ENCODE measurements at regions not wholly inside any gene's neighbourhood (a gene's known extent, or its start where the extent isn't known, plus 50 kb on each side); places are given as distances from the start of the nearest gene placed in this dataset.

DNA sequence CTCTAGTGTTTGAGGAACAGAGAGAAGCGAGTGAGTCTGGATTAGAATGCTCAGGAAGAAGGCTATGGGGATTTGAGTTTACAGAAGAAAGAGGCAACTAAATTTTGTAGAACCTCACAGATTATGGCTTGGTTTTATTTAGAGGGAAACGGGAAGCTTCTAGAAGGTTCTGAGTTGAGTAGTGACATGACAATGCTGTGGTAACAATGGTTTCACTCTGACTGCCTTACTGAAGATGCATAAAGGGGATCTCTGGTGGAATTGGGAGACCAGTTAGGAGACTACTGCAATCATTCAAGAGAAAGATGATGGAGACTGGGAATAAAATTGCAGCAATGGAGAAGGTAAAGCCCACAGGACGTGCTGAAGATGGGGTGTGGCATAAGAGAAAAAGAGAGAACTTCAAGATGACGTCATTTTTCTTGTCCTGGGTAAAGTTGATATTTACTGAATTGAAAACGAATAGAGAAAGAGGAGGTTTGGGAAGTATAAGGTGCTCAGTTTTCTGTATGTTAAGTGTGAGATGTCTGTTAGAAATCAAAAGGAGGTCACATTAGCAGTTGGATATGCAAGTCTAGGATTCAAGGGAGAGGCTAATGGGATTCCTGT, 710.1 kb upstream of the NRSN1 start:
- DNase-seq, result no peak

DNA sequence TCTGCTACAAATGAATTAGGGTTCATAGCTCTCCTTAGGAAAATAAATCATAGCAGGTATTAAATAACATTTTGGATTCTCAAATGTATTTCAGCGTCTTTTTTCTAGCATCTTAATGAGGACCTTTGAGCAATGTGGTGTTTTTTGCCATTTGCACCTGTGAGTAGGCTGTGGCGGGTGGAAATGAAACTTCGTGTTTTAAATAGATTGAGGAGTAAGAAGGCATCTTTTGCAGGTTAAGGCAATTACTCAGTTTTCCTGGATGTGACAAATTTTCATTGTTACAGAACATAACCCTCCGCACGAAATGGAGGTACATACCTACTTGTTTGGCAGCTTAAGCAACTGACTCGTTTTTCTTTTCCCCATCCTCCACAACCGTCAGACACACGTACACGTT, 708.9 kb upstream of the NRSN1 start:
- no peak for DNase-seq

DNA sequence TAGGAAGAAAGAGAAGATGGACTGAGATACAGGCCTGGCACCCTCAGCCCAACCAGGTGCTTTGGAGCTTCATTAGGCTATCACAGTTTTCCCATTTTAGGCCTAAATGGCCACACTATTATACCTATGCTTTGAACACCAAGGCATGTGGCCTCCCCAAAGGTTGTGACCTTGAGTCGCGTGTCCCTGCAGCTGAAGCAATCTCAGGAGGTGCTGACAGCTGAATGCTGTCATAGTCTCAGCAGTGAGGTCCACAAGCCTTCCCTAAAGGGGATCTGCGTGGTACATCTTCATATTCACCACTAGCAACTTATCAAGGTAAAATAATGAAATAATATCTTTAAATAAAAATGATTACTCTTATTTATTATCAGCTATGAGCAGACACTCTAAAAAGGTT, 707.9 kb upstream of the NRSN1 start:
- DNase-seq, result no peak

- no peak for DNase-seq
Measured at GRCh38 chr6:23419046-23419445, 707.0 kb upstream of the NRSN1 start.

DNA sequence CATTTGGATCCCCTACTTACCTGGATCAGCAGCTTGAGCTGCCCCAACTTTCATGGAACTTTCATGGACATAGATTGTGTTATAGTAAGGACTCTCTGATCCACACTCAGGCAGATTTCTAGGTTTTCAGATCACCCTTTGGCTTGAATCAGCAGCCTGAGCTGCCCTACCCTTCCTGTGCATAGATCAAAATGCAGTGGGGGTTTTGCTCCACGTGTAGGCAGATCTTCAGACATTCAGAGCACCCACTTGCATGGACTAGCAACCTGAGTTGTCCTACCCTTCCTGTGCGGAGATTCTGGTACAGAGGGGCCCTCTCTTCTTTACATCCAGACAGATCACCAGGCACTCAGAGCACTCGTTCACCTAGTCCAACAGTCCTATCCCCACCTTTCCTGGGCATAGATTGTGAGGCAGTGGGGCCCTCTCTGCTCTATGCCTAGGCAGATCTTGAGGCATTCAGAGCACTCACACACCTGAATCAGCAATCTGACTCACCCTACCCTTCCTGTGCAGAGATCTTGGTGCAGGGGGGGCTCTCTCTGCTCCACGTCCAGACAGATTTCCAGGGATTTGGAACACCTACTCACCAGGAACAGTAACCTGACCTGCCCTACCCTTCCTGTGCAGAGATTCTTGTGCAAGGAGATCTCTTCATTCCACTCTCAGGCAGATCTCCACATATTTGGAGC, 705.2 kb upstream of the NRSN1 start:
- no peak for DNase-seq

DNA sequence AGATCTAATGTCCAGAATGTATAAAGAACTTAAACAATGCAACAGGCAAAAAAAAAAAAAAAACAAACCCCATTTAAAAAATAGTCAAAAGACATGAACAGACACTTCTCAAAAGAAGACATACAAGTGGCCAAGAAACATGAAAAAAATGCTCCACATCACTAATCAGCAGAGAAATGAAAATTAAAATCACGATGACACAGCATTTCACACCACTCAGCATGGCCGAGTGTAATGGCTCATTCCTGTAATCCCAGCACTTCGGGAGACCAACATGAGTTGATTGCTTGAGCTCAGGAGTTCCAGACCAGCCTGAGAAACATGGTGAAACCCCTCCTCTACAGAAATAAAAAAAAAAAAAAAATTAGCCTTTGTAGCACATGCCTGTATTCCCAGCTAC, 701.4 kb upstream of the NRSN1 start:
- no peak for DNase-seq

- peak in 2 of 3 donors; percentile 24 to 36 for DNase-seq
Measured at GRCh38 chr6:23435126-23435525, 690.9 kb upstream of the NRSN1 start.

DNA sequence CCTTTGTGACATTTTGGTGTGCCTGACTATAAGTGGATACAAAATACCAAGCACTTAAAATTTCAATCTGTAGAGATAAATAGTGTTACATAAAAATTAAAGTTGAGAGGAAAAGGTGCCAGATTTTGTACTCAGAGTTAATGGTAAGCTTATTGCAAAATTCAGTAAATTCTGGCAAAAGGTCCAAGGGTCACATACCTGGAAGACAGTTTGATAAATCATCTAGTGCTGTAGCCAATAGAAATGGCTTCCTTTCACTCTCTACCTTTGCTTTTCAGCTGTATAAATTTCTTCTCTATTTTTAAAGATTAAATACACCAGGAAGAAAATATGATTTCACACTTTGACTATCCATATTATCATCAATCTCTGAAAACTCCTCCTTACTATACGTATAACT, 690.2 kb upstream of the NRSN1 start:
- no peak for DNase-seq

- DNase-seq, result no peak
Measured at GRCh38 chr6:23441808-23442461, 684.1 kb upstream of the NRSN1 start.

DNA sequence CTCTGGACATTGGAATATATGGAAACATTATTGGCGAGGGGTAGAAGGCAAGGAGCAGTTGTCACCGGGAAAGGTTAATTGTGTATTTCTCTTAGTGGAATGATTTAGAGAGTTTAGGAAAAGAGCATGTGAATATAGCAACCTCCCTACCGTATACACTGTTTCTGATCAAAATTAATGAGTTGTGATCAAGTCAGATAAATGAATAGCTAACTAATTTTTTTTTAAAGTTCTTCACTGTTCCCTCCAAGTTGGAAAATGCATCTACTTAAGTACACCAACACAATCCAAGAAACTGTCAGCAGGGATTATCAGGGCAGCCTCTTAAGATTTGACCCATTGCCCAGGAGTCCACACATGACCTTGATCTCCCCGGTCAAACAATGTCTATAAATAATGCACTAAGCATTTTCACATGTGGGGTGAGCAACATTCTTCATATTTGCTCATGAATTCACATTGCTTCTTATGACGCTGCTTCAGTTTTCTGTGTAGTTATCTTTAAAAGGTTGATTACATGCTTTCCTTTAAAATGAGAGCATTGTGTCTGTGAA, 680.8 kb upstream of the NRSN1 start:
- DNase-seq, result peak; percentile 45 to 80 (median 58)

- peak; percentile 67 to 87 (median 76) for DNase-seq
Measured at GRCh38 chr6:23446469-23446967, 679.5 kb upstream of the NRSN1 start.

DNA sequence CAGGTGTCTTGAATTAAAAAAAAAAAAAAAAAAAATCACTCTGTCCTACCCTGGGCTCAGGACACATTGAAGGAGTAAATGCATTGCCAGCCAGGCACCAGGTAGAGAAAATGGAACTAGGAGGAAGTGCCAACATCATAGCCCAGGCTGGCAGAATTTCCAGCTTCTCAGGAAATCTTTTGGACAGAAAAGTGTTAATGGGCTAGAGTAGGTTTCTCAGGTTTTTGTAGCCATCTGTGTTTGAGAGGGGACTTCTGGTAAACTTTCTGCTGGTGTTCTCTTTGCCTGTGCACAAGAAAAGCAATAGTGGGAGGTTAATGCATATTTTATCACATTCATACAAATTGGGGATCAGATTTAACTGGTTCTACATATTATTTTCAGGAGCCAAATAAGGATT, 678.3 kb upstream of the NRSN1 start:
- DNase-seq, result no peak

DNA sequence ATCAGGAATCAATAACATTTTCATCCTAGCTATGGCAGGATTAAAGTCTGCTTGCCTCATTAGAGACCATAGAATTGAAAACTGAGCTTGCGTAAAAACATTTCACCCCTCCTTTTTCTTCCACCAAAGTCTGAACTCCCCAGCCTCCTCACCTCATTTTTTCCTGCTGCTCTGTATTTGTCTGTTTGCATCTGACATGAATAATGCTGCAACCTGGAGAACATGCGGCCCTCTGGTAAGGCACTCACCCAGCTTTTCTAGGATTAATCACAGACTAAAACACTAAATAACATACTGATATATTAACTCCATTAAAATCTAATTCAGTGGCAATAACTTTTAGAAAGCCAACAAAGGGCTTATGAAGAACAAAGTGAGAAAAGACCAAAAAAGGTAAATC, 677.7 kb upstream of the NRSN1 start:
- DNase-seq, result no peak

DNA sequence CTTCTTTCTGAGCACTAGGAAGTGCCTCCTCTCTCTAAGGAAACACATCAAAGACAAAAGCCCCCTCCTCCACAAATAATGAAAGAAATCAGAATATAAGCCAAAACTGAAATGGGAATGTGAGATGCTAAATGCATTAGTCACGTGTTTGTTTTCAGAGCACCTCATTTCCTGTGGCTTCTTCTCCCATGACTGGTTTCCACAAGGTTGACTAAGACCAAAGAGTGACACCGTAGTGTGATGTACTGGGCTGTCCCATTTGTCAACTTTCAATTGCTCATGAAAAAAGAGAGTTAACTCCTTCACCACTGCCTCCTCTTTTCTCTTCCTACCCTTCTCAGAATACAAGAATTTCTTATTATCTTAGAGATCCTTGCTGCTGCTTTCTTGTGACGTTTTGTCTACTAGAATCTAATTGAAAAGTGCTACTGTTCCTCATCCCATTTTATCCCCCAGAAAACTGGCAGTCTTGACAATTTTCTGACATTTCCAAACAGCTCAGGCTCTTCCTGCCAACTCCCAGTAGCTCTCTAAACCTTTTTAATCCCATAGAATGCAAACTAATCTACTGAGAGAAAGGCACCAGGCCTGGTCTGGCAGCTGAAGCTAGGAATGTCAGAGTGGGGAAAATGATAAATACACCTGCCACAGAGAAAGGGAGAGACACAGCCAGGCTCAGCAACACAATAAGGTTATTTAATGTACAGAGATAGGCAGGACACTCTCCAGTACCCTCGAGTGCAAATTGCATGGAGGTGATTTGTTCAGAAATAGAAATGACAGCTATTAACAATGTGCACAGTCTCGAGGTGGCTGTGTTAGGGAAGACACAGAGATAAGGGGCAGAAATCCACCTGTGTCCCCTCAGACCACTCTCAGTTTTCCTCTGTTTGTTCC, 671.7 kb upstream of the NRSN1 start:
- DNase-seq, result peak in 1 of 3 donors; percentile 19

- no peak for DNase-seq
Measured at GRCh38 chr6:23455754-23456153, 670.3 kb upstream of the NRSN1 start.

DNA sequence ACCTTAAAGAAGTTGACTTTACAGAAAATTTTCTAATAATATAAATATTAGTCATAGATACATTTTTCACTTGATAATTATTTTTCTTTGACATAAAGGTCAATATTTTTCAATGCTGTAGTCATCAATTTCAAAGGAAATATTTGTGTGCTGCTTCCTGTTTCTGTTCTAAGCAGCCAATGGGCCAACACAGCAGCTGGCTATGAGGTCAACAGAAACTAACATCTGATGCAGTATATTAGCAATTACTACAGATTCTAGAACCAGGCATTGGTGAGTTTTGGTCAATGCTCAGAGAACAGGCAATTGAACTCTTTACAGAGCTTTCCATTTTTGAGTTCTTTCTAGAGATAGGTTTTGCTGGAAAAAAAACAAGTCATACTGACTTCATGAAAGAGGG, 669.6 kb upstream of the NRSN1 start:
- DNase-seq, result no peak

- DNase-seq, result no peak
Measured at GRCh38 chr6:23457321-23457720, 668.7 kb upstream of the NRSN1 start.

DNA sequence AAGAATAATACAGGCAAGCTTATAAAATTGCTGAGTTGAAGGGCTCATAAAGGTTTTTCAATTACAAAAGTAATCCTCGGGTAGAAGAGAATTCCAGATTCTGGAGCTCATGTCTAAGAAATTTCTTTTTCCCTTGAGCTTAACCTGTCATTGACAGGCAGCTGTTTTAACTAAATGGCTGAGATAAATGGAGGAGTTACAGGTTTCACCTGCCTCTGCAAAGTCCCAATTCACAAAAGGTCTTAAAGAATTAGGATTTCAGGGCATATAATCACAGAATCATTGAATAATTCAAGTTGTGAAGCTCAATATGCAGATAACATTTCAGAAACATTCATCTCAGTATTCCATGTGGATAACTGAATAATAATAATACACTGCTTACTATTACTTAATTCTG, 660.1 kb upstream of the NRSN1 start:
- no peak for DNase-seq

DNA sequence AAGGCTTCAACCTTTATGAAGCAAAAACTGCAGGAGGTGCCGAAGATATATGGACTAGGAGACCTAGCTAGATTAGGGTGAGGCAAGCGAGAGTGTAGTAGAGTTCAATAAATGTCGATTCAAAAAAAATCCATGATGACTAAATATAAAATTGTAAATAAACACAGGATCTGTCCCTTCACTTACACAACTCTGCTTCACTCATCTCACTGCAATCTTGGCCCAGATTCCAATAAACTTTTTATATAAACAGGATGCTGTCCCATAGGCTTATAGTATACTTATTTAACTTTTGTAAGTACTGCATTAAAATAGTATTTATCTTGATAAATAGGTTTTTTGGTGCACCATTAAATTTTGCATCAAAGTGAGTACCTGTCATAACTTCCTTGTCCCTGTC, 648.4 kb upstream of the NRSN1 start:
- DNase-seq, result no peak

- no peak for DNase-seq
Measured at GRCh38 chr6:23478312-23478711, 647.7 kb upstream of the NRSN1 start.

GRCh38 chr6:23483896-23484295, 642.1 kb upstream of the NRSN1 start:
- DNase-seq, result no peak

GRCh38 chr6:23494367-23494766, 631.6 kb upstream of the NRSN1 start:
- no peak for DNase-seq
